ENCODE measurements at regions not wholly inside any gene's neighbourhood (a gene's known extent, or its start where the extent isn't known, plus 50 kb on each side); places are given as distances from the start of the nearest gene placed in this dataset.
"Not testable (repeated sequence)": the region's sequence is repeated elsewhere in the genome, so short reads cannot be mapped to it uniquely, and the experiment has no call there.

GRCh38 chr5:118468085-118468484 lies 520.3 kb downstream of the DTWD2 start:
- TF ChIP-seq, protein P1, sequence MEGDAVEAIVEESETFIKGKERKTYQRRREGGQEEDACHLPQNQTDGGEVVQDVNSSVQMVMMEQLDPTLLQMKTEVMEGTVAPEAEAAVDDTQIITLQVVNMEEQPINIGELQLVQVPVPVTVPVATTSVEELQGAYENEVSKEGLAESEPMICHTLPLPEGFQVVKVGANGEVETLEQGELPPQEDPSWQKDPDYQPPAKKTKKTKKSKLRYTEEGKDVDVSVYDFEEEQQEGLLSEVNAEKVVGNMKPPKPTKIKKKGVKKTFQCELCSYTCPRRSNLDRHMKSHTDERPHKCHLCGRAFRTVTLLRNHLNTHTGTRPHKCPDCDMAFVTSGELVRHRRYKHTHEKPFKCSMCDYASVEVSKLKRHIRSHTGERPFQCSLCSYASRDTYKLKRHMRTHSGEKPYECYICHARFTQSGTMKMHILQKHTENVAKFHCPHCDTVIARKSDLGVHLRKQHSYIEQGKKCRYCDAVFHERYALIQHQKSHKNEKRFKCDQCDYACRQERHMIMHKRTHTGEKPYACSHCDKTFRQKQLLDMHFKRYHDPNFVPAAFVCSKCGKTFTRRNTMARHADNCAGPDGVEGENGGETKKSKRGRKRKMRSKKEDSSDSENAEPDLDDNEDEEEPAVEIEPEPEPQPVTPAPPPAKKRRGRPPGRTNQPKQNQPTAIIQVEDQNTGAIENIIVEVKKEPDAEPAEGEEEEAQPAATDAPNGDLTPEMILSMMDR (IDR thresholded peaks at IDR 0.05; ENCODE audit: low read depth, low read length, poor library complexity, severe bottlenecking): no peak
- TF ChIP-seq EZH2phosphoT487 (IDR thresholded peaks at IDR 0.05; ENCODE audit: borderline replicate concordance, low read length): no peak
- Histone ChIP-seq H3K9me2 (replicated peaks; ENCODE audit: control insufficient read depth, low read length) (no peaks in the 10 kb centered on the region), H3K9me3 (ENCODE audit: control insufficient read depth, insufficient read depth, low read length) (no peaks in the 10 kb centered on the region), H3F3A (ENCODE audit: control insufficient read depth, insufficient read depth) (no peaks in the 10 kb centered on the region), H3K4me3 (ENCODE audit: low read length) (no peak overlapping the region), H3K4me1 (ENCODE audit: control insufficient read depth, low read length) (no peaks in the 10 kb centered on the region), H3K79me2 (ENCODE audit: control insufficient read depth, low read length) (no peaks in the 10 kb centered on the region), H3K27ac (ENCODE audit: low read depth, low read length) (no peak overlapping the region), H4K20me1 (ENCODE audit: control insufficient read depth, insufficient read depth, low read depth, low read length) (no peaks in the 10 kb centered on the region), H3K36me3 (ENCODE audit: control insufficient read depth, low read length) (no peaks in the 10 kb centered on the region), H3K27me3 (ENCODE audit: control insufficient read depth, low read length) (no peaks in the 10 kb centered on the region; the same call in 1 of the 2 replicates), H3K4me2 (ENCODE audit: low read length) (no peak overlapping the region)

GRCh38 chr5:118467103-118467502 lies 521.2 kb downstream of the DTWD2 start:
- H4K20me1 ChIP-seq (ENCODE audit: control insufficient read depth, insufficient read depth, low read depth, low read length): no peaks in the 10 kb centered on the region
- no peak overlapping the region for H3K4me2 ChIP-seq (ENCODE audit: low read length)
- TF ChIP-seq, protein P1 (IDR thresholded peaks at IDR 0.05; ENCODE audit: low read depth, low read length, poor library complexity, severe bottlenecking): no peak
- no peak for TF ChIP-seq EZH2phosphoT487 (IDR thresholded peaks at IDR 0.05; ENCODE audit: borderline replicate concordance, low read length)
- no peaks in the 10 kb centered on the region for H3K9me3 ChIP-seq (ENCODE audit: control insufficient read depth, insufficient read depth, low read length)
- no peak overlapping the region for H3K27ac ChIP-seq (ENCODE audit: low read depth, low read length)
- no peaks in the 10 kb centered on the region for H3K4me1 ChIP-seq (ENCODE audit: control insufficient read depth, low read length)
- no peak overlapping the region for H3K4me3 ChIP-seq (ENCODE audit: low read length)
- no peaks in the 10 kb centered on the region; the same call in 1 of the 2 replicates for H3K27me3 ChIP-seq (ENCODE audit: control insufficient read depth, low read length)
- H3K9me2 ChIP-seq (replicated peaks; ENCODE audit: control insufficient read depth, low read length): no peaks in the 10 kb centered on the region
- no peaks in the 10 kb centered on the region for H3F3A ChIP-seq (ENCODE audit: control insufficient read depth, insufficient read depth)
- no peaks in the 10 kb centered on the region for H3K36me3 ChIP-seq (ENCODE audit: control insufficient read depth, low read length)
- no peaks in the 10 kb centered on the region for H3K79me2 ChIP-seq (ENCODE audit: control insufficient read depth, low read length)

GRCh38 chr5:118466418-118466817 lies 521.9 kb downstream of the DTWD2 start:
- TF ChIP-seq, protein P1 (IDR thresholded peaks at IDR 0.05; ENCODE audit: low read depth, low read length, poor library complexity, severe bottlenecking): no peak
- TF ChIP-seq EZH2phosphoT487 (IDR thresholded peaks at IDR 0.05; ENCODE audit: borderline replicate concordance, low read length): no peak
- no peaks in the 10 kb centered on the region; the same call in 1 of the 2 replicates for H3K27me3 ChIP-seq (ENCODE audit: control insufficient read depth, low read length)

DNA sequence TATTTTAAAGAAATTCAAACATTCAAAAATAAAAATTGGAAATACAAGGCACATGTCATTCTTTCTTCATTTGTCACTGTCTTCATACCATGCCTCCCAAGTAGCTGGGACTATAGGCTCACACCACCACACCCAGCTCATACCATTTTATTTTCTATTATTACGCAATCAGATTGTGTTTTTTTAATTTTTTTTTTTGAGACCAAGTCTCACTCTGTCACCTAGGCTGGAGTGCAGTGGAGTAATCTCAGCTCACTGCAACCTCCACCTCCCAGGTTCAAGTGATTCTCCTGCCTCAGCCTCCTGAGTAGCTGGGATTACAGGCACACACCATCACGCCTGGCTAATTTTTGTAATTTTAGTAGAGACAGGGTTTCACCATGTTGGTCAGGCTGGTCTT lies 526.1 kb downstream of the DTWD2 start:
- H4K20me1 ChIP-seq (ENCODE audit: control insufficient read depth, insufficient read depth, low read depth, low read length); H3K36me3 ChIP-seq (ENCODE audit: control insufficient read depth, low read length); H3K4me3 ChIP-seq (ENCODE audit: low read length); H3K27me3 ChIP-seq (ENCODE audit: control insufficient read depth, low read length); H3K4me1 ChIP-seq (ENCODE audit: control insufficient read depth, low read length); H3K79me2 ChIP-seq (ENCODE audit: control insufficient read depth, low read length); H3K4me2 ChIP-seq (ENCODE audit: low read length); H3K9me3 ChIP-seq (ENCODE audit: control insufficient read depth, insufficient read depth, low read length); H3K9me2 ChIP-seq (replicated peaks; ENCODE audit: control insufficient read depth, low read length); H3F3A ChIP-seq (ENCODE audit: control insufficient read depth, insufficient read depth); H3K27ac ChIP-seq (ENCODE audit: low read depth, low read length): not testable (repeated sequence)

More at GRCh38 chr5:118466418-118466817, 521.9 kb downstream of the DTWD2 start:
- H3K36me3 ChIP-seq (ENCODE audit: control insufficient read depth, low read length): no peaks in the 10 kb centered on the region
- H3K79me2 ChIP-seq (ENCODE audit: control insufficient read depth, low read length): no peaks in the 10 kb centered on the region
- no peaks in the 10 kb centered on the region for H3K4me1 ChIP-seq (ENCODE audit: control insufficient read depth, low read length)
- no peaks in the 10 kb centered on the region for H3F3A ChIP-seq (ENCODE audit: control insufficient read depth, insufficient read depth)
- H3K4me2 ChIP-seq (ENCODE audit: low read length): no peak overlapping the region
- no peaks in the 10 kb centered on the region for H3K9me2 ChIP-seq (replicated peaks; ENCODE audit: control insufficient read depth, low read length)
- H3K27ac ChIP-seq (ENCODE audit: low read depth, low read length): no peak overlapping the region
- no peak overlapping the region for H3K4me3 ChIP-seq (ENCODE audit: low read length)
- no peaks in the 10 kb centered on the region for H3K9me3 ChIP-seq (ENCODE audit: control insufficient read depth, insufficient read depth, low read length)
- H4K20me1 ChIP-seq (ENCODE audit: control insufficient read depth, insufficient read depth, low read depth, low read length): no peaks in the 10 kb centered on the region
